Mucosa of descending colon (tissue), 3 donors: ENCODE measurements at regions not wholly inside any gene's neighbourhood (a gene's known extent, or its start where the extent isn't known, plus 50 kb on each side); places are given as distances from the start of the nearest gene placed in this dataset.

Experiments used
- ATAC-seq: fragments of 200-7000 bp; cut with Tn5 transposase; one replicate; pipeline ENCODE4 v1.9.1; 2020; ENCODE audit warnings: mild to moderate bottlenecking, moderate library complexity
- DNase-seq, 3 donors: peaks; one replicate each; pipeline ENCODE4 v3.0.0-alpha.2; 2020
- H3K36me3 ChIP-seq: fragments of 200-600 bp; one replicate; pipeline ENCODE4 v1.8.0; 2021; ENCODE audit warnings: low read depth, mild to moderate bottlenecking
- H3K4me1 ChIP-seq: fragments of 200-600 bp; one replicate; pipeline ENCODE4 v1.8.0; 2021; ENCODE audit warnings: low read depth, mild to moderate bottlenecking
- H3K4me3 ChIP-seq: fragments of 200-600 bp; one replicate; pipeline ENCODE4 v1.8.0; 2021; ENCODE audit warnings: mild to moderate bottlenecking
- H3K9me3 ChIP-seq: fragments of 200-600 bp; one replicate; pipeline ENCODE4 v1.8.0; 2021; ENCODE audit warnings: mild to moderate bottlenecking
- CTCF ChIP-seq: fragments of 200-600 bp; IDR thresholded peaks from one replicate; pipeline ENCODE4 v1.8.0; 2022; ENCODE audit warnings: antibody characterized with exemption, mild to moderate bottlenecking
- intact Hi-C, 2 donors: fragments of 100-400 bp; cut with DNase I in 1 of 2; cut with micrococcal nuclease in 1 of 2; formaldehyde crosslinking; loops; one replicate each; pipeline versions ENCODE4 v1.11.0 to v1.11.1; 2022; cut with DNase I, micrococcal nuclease
- donor health status: DM: no; HTN: no; CAD: no; lungs with moderate emphysema.
- donor health status: DM: no; HTN: no; CAD: no.
- donor health status: DM: no; HTN: yes; CAD: no.

- intact Hi-C loops, result no loop called here
- Histone ChIP-seq H3K4me1 (no peaks in the 10 kb centered on the region), H3K36me3 (no peaks in the 10 kb centered on the region), H3K4me3 (no peak overlapping the region), H3K9me3 (no peaks in the 10 kb centered on the region)
- ATAC-seq (no peak), DNase-seq (no peak)
- TF ChIP-seq CTCF, result no peak
Observed at GRCh38 chr6:84453499-84453898, 226.1 kb upstream of the CEP162 start.

DNA sequence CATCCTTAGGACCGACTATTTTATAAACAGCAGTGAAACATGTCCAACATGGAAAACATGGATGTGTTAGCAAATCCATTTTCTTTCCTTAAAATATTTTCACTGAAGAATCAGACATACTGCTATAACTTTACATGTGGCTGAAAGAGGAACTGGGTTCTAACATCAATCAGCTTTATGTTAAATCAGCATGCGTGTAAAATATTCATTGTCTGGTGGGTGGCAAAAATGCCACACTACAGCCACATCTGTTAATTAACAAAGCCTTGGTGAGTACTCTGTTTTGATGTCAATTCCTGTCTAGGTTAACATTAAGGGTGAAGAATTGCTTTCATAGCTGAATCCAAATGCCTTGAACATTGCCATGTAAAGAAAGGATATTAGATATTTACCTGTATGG is 222.6 kb upstream of the CEP162 start:
- Histone ChIP-seq H3K9me3 (no peaks in the 10 kb centered on the region), H3K36me3 (no peaks in the 10 kb centered on the region), H3K4me3 (no peak overlapping the region), H3K4me1 (no peaks in the 10 kb centered on the region)
- ATAC-seq (no peak), DNase-seq (no peak)
- intact Hi-C loops, result no loop called here
- no peak for TF ChIP-seq CTCF

- no peaks in the 10 kb centered on the region for H3K4me1 ChIP-seq
- H3K9me3 ChIP-seq, result no peaks in the 10 kb centered on the region
- ATAC-seq (no peak), DNase-seq (no peak)
- intact Hi-C loops, result no loop called here
- TF ChIP-seq CTCF, result no peak
- H3K36me3 ChIP-seq, result no peaks in the 10 kb centered on the region
- no peak overlapping the region for H3K4me3 ChIP-seq
Observed at GRCh38 chr6:84449220-84449619, 221.8 kb upstream of the CEP162 start.

DNA sequence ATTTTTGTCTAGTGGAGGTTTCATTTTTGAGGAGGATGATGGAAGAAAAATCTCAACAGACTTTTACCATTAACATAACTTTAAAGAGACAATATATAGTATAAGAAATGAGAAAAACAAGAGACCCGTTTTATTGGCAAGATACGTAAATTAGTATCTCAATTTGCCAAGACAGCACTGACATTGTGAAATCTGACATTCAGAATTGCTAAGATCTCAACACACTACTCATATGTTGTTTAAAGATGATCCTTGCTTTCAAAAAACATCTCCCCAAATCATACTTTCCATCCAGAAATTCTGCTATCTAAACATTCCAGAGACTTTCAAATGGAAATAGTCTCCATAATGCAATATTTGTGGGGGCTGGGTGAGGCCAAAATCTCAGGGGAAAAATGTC is 220.9 kb upstream of the CEP162 start:
- Histone ChIP-seq H3K36me3 (no peaks in the 10 kb centered on the region), H3K9me3 (no peaks in the 10 kb centered on the region), H3K4me1 (no peaks in the 10 kb centered on the region), H3K4me3 (no peak overlapping the region)
- TF ChIP-seq CTCF, result no peak
- intact Hi-C loops, result no loop called here
- DNase-seq (no peak), ATAC-seq (no peak)

GRCh38 chr6:84447651-84448050 is 220.2 kb upstream of the CEP162 start:
- ATAC-seq, result no peak
- no peaks in the 10 kb centered on the region for H3K4me1 ChIP-seq
- H3K4me3 ChIP-seq, result no peak overlapping the region
- DNase-seq, result no peak
- intact Hi-C loops, result no loop called here
- no peaks in the 10 kb centered on the region for H3K36me3 ChIP-seq
- no peak for TF ChIP-seq CTCF
- no peaks in the 10 kb centered on the region for H3K9me3 ChIP-seq

DNA sequence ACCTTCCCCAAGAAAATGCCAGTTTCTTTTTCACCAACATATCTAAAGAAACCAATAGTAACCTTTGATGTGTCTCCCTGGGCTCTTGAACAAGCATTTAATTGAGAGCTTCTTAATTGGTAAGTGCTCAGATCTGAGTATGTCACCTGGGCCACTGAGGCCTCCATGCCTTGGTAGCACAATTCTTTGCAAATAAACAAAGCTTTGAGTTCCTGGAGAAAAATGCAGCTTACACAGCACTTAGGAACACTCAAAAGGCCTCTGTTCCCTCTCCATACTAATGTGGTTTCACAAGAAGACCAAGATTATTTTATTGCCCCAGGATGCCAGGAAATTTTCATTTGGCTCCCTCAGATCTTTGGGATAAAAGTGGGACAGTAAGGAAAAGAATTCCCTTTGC is 217.6 kb upstream of the CEP162 start:
- intact Hi-C loops, result no loop called here
- Histone ChIP-seq H3K36me3 (no peaks in the 10 kb centered on the region), H3K9me3 (no peaks in the 10 kb centered on the region), H3K4me3 (no peak overlapping the region), H3K4me1 (no peaks in the 10 kb centered on the region)
- TF ChIP-seq CTCF, result no peak
- DNase-seq (no peak), ATAC-seq (no peak)
